NOMO-1 (cell line): ENCODE measurements at regions not wholly inside any gene's neighbourhood (a gene's known extent, or its start where the extent isn't known, plus 50 kb on each side); places are given as distances from the start of the nearest gene placed in this dataset.
A peak's percentile ranks its signal among the peaks of the same experiment; 100 is the strongest.
"Not testable (repeated sequence)": the region's sequence is repeated elsewhere in the genome, so short reads cannot be mapped to it uniquely, and the experiment has no call there.

Source experiments
- DNase-seq, 2 experiments: peaks; one replicate each; lab custom pipeline; 2025; ENCODE audit not compliant: unreplicated experiment in 2 of 2; lab: John Stamatoyannopoulos, UW

- no peak for DNase-seq
These were observed 255.5 kb downstream of the EFCAB11 start for GRCh38 chr14:89699071-89699470.

- no peak for DNase-seq
These were observed 257.1 kb downstream of the EFCAB11 start for GRCh38 chr14:89697281-89698060.

DNA sequence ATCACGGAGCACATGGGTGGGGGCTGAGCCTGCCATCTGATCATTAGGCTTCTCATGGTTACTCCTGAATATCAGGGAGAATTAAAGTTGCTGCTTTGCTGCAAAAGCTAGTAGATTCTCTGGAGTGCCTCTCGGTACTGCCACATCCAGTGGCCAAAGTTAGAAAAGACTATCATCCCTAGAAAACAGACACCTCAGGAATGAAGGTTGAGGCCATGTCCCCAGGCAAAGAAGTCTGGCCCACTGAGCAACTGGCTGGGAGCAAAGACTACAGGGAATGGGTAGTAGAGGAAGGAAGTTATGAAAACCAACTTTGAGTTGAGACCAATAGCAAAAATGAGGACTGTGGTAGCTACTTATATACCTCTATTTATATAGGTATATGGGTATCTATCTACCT is 258.7 kb downstream of the EFCAB11 start:
- no peak for DNase-seq

GRCh38 chr14:89690139-89690538 is 264.4 kb downstream of the EFCAB11 start:
- DNase-seq: no peak

DNA sequence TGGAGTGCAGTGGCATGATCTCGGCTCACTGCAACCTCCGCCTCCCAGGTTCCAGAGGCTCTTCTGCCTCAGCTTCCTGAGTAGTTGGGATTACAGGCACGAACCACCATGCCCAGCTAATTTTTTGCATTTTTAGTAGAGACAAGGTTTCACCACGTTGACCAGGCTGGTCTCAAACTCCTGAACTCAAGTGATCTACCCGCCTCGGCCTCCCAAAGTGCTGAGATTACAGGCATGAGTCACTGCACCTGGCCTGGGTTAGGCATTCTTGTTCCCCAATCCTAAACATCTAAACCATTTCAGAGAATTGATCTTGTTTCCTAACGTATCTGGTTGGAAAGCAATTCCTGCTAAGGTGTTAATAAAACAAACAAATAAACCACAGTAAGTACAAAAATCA is 264.8 kb downstream of the EFCAB11 start:
- not testable (repeated sequence) for DNase-seq

- DNase-seq: no peak
These were observed 265.9 kb downstream of the EFCAB11 start for GRCh38 chr14:89688507-89689211.

- not testable (repeated sequence) for DNase-seq
These were observed 267.4 kb downstream of the EFCAB11 start for GRCh38 chr14:89687129-89687528.

- DNase-seq: no peak
These were observed 267.1 kb upstream of the FOXN3 start for GRCh38 chr14:89684139-89684538.

DNA sequence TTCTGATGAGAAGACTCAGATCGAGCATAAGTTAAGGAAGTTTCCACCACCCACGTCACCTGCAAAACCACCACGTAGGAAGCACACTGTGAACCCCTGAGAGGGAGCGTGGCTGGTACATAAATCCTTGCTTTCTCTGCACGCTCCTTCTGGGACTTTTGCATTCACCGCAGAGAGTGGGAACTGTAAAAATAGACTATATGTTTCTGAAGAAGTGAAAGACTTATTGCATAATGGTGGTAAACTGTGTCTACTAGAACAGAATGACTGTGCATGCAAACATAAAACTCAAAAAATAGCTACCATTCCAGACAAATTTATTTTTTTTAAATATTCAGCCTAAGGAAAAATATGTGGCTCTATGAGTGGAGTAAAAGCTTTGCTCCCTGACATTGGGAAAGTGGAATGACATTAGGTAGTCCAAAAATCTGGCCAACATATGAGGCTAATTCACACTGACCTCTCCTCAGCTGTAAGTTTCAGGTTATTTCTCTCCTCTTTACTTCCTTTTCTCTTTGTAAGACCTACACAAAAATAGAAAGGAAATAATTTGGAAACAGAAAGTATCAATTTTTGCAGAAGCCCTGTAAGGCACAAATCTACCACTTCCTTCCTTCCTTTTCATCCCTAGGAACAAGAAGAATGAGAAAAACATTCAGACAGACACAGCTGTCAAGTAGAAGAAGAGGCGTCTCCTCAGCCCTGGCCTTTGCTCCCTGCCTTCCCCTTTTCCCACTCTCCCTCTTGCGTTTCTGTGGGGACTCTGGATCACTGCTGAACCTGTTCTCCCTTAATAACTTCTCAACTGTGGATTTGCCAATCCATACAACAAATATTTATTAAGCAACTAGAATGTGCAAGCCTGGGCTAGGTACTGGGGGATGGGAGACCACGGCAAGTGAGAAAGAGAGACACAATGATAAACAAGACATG is 264.3 kb upstream of the FOXN3 start:
- peak; percentile 64 to 87 for DNase-seq

DNA sequence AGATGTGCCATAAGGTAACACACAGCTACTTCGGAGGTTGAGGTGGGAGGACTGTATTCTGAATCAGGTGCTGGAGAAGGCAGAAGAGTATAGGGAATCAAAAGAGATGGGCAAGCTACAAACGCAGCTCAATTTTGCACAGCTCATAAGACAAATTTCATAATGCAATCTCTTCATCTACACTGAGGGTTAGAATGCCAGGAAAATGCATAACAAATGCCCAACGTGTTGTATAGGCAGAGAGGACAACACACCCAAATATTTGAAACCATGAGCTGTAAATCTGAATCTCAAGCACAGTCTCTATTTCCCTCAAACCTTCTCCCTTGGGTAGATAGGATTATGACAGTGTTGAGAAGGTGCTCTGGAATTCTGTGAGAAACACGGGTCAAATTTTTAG is 263.1 kb upstream of the FOXN3 start:
- DNase-seq: no peak

DNA sequence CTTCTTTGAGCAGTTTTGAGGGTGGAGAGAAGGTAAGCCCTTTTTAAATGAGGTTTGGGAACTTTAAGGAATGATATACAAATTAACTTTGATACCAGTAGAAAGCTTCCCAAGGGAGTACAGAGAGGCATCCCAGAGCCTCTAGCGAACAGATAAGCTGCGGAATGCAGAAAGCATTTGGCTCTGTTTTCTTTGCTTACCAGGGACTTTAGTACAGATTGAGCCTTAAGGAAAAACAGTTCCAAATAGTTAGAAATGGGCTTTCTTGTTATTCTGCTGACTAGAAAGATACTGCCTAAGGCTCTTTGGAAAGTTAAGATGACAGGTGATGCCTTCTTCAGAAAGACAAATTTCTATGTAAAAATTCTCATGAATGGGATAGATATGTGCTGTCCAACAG is 261.7 kb upstream of the FOXN3 start:
- DNase-seq: no peak

DNA sequence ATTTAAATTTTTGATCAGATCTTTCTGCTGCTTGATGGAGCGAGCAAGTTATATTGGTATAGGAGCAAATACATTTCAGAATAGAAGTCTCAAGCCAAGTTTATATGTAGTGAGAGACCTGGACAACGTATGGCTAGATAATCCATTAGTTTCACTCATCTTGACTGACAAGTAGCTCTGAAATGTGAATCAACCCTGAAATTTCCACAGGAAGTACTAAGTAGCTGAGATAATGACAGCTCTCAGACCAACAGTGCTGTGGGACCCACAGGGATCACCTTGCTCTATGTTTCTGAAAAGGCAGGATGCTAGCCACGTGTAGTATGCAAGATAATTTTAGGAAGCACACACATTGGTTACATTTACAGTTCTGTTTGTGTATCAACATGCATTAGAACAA is 258.6 kb upstream of the FOXN3 start:
- DNase-seq: no peak

GRCh38 chr14:89674936-89675335 is 257.9 kb upstream of the FOXN3 start:
- DNase-seq: no peak

DNA sequence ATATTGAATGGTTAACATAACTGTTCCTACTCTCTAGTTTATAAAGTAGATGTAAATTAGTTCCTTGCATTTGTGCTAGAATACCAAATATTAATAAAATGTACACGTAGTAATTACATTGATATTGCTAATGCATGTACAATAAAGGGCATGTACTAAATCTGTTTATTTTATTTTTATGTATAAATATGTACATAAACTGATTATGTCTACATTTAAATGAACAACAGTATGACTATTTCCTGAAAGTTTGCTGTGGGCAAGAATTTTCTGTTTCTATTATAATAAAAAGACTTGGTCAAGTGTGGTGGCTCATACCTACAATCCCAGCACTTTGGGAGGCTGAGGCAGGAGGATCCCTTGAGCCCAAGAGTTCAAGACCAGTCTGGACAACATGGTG is 257.2 kb upstream of the FOXN3 start:
- no peak for DNase-seq

DNA sequence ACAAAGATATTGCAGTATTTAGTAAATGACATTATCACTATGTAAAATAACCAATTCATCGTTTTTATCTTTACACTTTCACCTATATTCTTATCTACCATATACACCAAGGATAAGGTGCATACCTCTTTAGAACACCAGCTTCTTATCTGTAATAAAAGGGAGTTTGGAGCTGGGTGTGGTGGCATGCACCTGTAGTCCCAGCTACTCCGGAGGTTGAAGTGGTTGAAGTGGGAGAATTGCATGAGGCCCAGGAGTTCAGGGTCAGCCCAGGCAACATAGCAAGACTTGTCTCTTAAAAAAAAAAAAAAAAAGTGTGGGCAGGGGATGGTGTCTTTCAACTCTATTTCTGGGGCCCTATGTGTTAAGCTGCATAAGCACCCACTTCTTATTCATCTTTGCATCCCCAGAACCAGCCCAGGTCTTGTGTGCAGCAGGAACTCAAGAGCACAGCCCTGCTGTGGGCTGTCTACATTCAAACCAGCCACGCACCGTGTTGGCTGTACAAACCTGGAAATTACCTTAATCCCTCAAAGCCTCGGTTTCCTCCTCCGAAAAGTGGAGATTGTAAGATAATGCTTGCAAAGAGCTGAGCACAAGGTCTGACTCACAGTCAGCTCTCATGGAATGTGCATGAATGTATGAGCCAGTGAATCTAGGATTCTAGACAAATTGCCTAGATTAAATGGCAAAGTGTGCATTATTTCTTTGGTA is 256.6 kb upstream of the FOXN3 start:
- no peak for DNase-seq

GRCh38 chr14:89672636-89673511 is 255.8 kb upstream of the FOXN3 start:
- no peak for DNase-seq

DNA sequence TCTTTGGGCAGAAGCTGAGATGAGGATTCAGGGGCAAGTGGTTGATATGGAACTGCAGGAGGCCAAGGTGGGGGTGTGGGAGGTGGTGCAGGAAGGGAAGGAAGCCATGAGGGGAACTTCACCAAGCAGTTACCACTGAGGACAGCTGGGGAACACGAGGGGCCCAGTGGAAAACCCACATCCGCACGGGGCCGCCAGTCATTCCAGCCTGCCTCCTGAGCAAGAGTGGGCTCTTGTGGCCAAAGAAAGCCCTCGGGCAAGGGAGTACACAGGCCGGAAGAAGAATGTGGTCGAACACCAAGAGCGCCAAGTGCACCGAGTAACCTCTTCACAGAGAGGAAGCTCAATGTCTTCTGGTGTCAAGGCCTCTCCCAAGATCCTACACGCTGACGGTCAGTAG is 252.2 kb upstream of the FOXN3 start:
- DNase-seq: peak; percentile 49 to 73

DNA sequence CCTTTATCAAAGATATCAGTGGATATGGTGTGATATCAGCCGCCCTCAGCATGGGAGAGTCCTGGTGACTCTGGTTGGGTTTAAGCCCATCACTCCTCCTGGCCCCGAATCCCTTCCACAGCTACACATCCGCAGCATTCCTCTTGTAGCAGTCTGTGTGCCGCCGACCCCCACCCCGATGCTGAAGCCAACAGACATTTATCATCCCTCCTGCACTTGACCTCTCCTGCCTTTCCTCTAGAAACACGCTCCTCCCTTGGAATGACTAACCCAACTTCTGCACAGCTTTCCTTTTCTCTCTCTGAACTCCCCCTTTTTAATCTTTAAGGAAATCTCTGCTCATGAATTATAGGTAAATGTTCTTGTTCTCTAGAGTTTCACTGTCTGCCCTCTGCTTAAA is 250.9 kb upstream of the FOXN3 start:
- no peak for DNase-seq

- not testable (repeated sequence) for DNase-seq
These were observed 248.5 kb upstream of the FOXN3 start for GRCh38 chr14:89665300-89666081.
